SK-N-MC (cell line): ENCODE measurements at regions not wholly inside any gene's neighbourhood (a gene's known extent, or its start where the extent isn't known, plus 50 kb on each side); places are given as distances from the start of the nearest gene placed in this dataset.

ENCODE experiments used
- EZH2 ChIP-seq: fragments of 200-600 bp; sonication (generic); IDR thresholded peaks from one replicate; pipeline ENCODE4 v1.6.1; 2017; ENCODE audit warnings: antibody characterized with exemption
- FOXP2 ChIP-seq: optimal IDR thresholded peaks from 2 replicates; pipeline ENCODE3; 2011; ENCODE audit warnings: mild to moderate bottlenecking, moderate library complexity; ENCODE audit not compliant: insufficient read depth; ENCODE audit errors: extremely low read length, control extremely low read depth
- POLR2AphosphoS5 ChIP-seq: IDR thresholded peaks from 2 replicates; pipeline ENCODE4 v1.6.1; 2012; ENCODE audit warnings: mild to moderate bottlenecking, low read depth, low read length, borderline replicate concordance

DNA sequence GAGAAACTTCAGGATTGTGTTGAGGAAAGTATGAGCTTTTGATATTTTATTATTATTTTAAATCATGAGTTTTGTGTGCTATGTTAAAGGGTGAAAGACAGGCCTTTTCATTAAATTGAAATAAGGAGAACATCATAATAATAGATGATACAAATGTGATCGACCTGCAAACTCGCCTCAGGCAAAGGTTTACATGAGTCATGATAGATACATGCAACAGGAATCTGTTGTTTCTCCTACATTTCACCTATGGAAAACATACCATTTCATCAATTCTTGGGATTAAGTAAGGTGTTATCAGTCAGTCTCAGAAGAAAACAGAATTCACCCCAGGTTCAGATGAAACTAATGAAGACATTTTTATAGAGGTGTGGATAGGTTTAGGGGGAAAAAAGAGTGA is 1992.5 kb upstream of the PIK3C3 start:
- TF ChIP-seq POLR2AphosphoS5 (no peak), EZH2 (no peak), FOXP2 (no peak)
